ENCODE measurements at regions not wholly inside any gene's neighbourhood (a gene's known extent, or its start where the extent isn't known, plus 50 kb on each side); places are given as distances from the start of the nearest gene placed in this dataset.

- H3K9me3 ChIP-seq = no peaks in the 10 kb centered on the region
- no peak overlapping the region for H3K27ac ChIP-seq
- no peak overlapping the region for H3K4me3 ChIP-seq
- no peaks in the 10 kb centered on the region for H3K27me3 ChIP-seq
- intact Hi-C loops (cut with DNase I) = no loop called here
- 82 to 86% methylated on average over 3 of the region's 3 CpGs for WGBS, 2 donors
- no peaks in the 10 kb centered on the region for H3K4me1 ChIP-seq
- no peaks in the 10 kb centered on the region for H3K36me3 ChIP-seq
- DNase-seq = no peak
- TF ChIP-seq CTCF (IDR thresholded peaks at IDR 0.05) (no peak), EP300 (IDR thresholded peaks at IDR 0.05) (no peak), POLR2AphosphoS5 (IDR thresholded peaks at IDR 0.05) (no peak), POLR2A (IDR thresholded peaks at IDR 0.05) (no peak)
Observed at GRCh38 chr1:95366498-95366897, 132.5 kb downstream of the RWDD3 start.

- 30 to 58% methylated on average over 4 of the region's 4 CpGs for WGBS, 2 donors
- DNase-seq = no peak
Observed at GRCh38 chr1:95368178-95368577, 134.2 kb downstream of the RWDD3 start.

GRCh38 chr1:95369985-95370690 is 136.1 kb downstream of the RWDD3 start:
- Histone ChIP-seq H3K27me3 (no peaks in the 10 kb centered on the region), H3K36me3 (no peaks in the 10 kb centered on the region), H3K4me1 (no peaks in the 10 kb centered on the region), H3K9me3 (no peaks in the 10 kb centered on the region), H3K27ac (no peak overlapping the region), H3K4me3 (no peak overlapping the region)
- intact Hi-C loops (cut with DNase I) = no loop called here
- TF ChIP-seq CTCF (IDR thresholded peaks at IDR 0.05) = no peak
- no peak for TF ChIP-seq POLR2A (IDR thresholded peaks at IDR 0.05)
- no peak for TF ChIP-seq POLR2AphosphoS5 (IDR thresholded peaks at IDR 0.05)
- no peak for TF ChIP-seq EP300 (IDR thresholded peaks at IDR 0.05)
- WGBS, 2 donors = 70 to 73% methylated on average over 7 of the region's 7 CpGs
- DNase-seq = no peak

More at GRCh38 chr1:95368178-95368577, 134.2 kb downstream of the RWDD3 start:
- Histone ChIP-seq H3K27me3 (no peaks in the 10 kb centered on the region), H3K9me3 (no peaks in the 10 kb centered on the region), H3K36me3 (no peaks in the 10 kb centered on the region), H3K27ac (no peak overlapping the region), H3K4me1 (no peaks in the 10 kb centered on the region), H3K4me3 (no peak overlapping the region)
- TF ChIP-seq POLR2AphosphoS5 (IDR thresholded peaks at IDR 0.05) (no peak), POLR2A (IDR thresholded peaks at IDR 0.05) (no peak), CTCF (IDR thresholded peaks at IDR 0.05) (no peak), EP300 (IDR thresholded peaks at IDR 0.05) (no peak)
- intact Hi-C loops (cut with DNase I) = no loop called here

GRCh38 chr1:95370691-95371562 is 136.9 kb downstream of the RWDD3 start:
- no peak for DNase-seq
- Histone ChIP-seq H3K4me3 (no peak overlapping the region), H3K4me1 (no peaks in the 10 kb centered on the region), H3K27ac (no peak overlapping the region), H3K36me3 (no peaks in the 10 kb centered on the region), H3K27me3 (no peaks in the 10 kb centered on the region), H3K9me3 (no peaks in the 10 kb centered on the region)
- intact Hi-C loops (cut with DNase I) = no loop called here
- TF ChIP-seq EP300 (IDR thresholded peaks at IDR 0.05) (no peak), POLR2AphosphoS5 (IDR thresholded peaks at IDR 0.05) (no peak), POLR2A (IDR thresholded peaks at IDR 0.05) (no peak), CTCF (IDR thresholded peaks at IDR 0.05) (no peak)
- 49 to 65% methylated on average over 13 of the region's 13 CpGs for WGBS, 2 donors

Data from sigmoid colon (tissue), 6 donors.